K562 (cell line): ENCODE measurements at regions not wholly inside any gene's neighbourhood (a gene's known extent, or its start where the extent isn't known, plus 50 kb on each side); places are given as distances from the start of the nearest gene placed in this dataset.

Experiments
- ATAC-seq: fragments of 200-7000 bp; cut with Tn5 transposase; 3 replicates; pipeline ENCODE4 v1.9.1; 2020; ENCODE audit warnings: moderate library complexity
- BruUV-seq: library from RNA; stranded (reverse); fragments of 400-500 nt; replicated peaks from 2 replicates; lab custom pipeline; 2021; lab: Mats Ljungman, UMichigan
- CTCF ChIA-PET: fragments of 300-600 bp; formaldehyde crosslinking; extraction: SDS; loops from one replicate; lab custom pipeline; 2021; ENCODE audit warnings: low intra/inter-chr PET ratio; lab: Yijun Ruan, JAX
- POLR2A ChIA-PET: fragments of 300-600, 350-650 bp; sonication (Branson Sonifier 250); formaldehyde crosslinking; extraction: SDS; loops from one replicate; lab custom pipeline; 2021; ENCODE audit warnings: antibody characterized with exemption, inconsistent platforms; lab: Yijun Ruan, JAX
- DNase-seq, 4 experiments: peaks; one replicate each; pipeline versions ENCODE4 v3.0.0 to v3.0.0-alpha.2; 2011 to 2018; ENCODE audit warnings: low spot score in 3 of 4, mixed read lengths in 3 of 4; ENCODE audit errors: extremely low read depth in 1 of 4
- FAIRE-seq: peaks from 2 replicates; lab custom pipeline; 2011; peaks lifted over from hg19 to GRCh38; lab: Jason Lieb, UNC
- H2AFZ ChIP-seq: 2 replicates; pipeline ENCODE4 v1.6.0; 2011; ENCODE audit warnings: low read depth, low read length, control low read depth, inconsistent platforms
- H3K27ac ChIP-seq: fragments of 200-600 bp; 3 replicates; pipeline ENCODE4 v1.8.0; 2011; ENCODE audit warnings: low read depth, mild to moderate bottlenecking, control low read depth, inconsistent platforms, low read length, moderate library complexity, mixed read lengths; ENCODE audit errors: extremely low read depth
- H3K27me3 ChIP-seq, 2 experiments: fragments of 300-600 bp in 1 of 2; 2 replicates in 1 of 2; 3 replicates in 1 of 2; pipeline versions ENCODE4 v1.6.0 to v1.8.0; 2011; ENCODE audit warnings: inconsistent platforms in 2 of 2, low read length in 2 of 2, mild to moderate bottlenecking in 1 of 2, mixed read lengths in 1 of 2, moderate library complexity in 1 of 2; ENCODE audit not compliant: control insufficient read depth in 2 of 2, insufficient read depth in 2 of 2
- H3K36me3 ChIP-seq: fragments of 300-600 bp; 3 replicates; pipeline ENCODE4 v1.8.0; 2011; ENCODE audit warnings: mild to moderate bottlenecking, low read length, inconsistent platforms; ENCODE audit not compliant: control insufficient read depth, insufficient read depth
- H3K4me1 ChIP-seq, 2 experiments: fragments of 200-600 bp in 1 of 2; replicated peaks in 1 of 2; 2 replicates in 1 of 2; 3 replicates in 1 of 2; pipeline versions ENCODE4 v1.5.1 to v1.8.0; 2011; ENCODE audit warnings: inconsistent platforms in 2 of 2, low read length in 2 of 2, mild to moderate bottlenecking in 1 of 2, mixed read lengths in 1 of 2, moderate library complexity in 1 of 2; ENCODE audit not compliant: control insufficient read depth in 2 of 2, insufficient read depth in 2 of 2
- H3K4me2 ChIP-seq: 2 replicates; pipeline ENCODE4 v1.6.1; 2011; ENCODE audit warnings: low read length, control low read depth, inconsistent platforms, mixed read lengths; ENCODE audit not compliant: insufficient read depth
- H3K4me3 ChIP-seq: fragments of 200-600 bp; sonication (generic), shearing (Covaris generic); 2 replicates; pipeline ENCODE4 v1.5.1; 2016; ENCODE audit warnings: control low read depth, inconsistent platforms
- H3K79me2 ChIP-seq: fragments of 200-600 bp; 3 replicates; pipeline ENCODE4 v1.8.0; 2011; ENCODE audit warnings: low read length, inconsistent platforms; ENCODE audit not compliant: control insufficient read depth, insufficient read depth
- H3K9ac ChIP-seq, 2 experiments: 2 replicates each; pipeline versions ENCODE4 v1.6.0 to v1.6.1; 2011; ENCODE audit warnings: low read depth in 2 of 2, low read length in 2 of 2, control low read depth in 1 of 2, inconsistent platforms in 1 of 2, mild to moderate bottlenecking in 1 of 2, mixed read lengths in 1 of 2; ENCODE audit not compliant: insufficient read depth in 1 of 2
- H3K9me1 ChIP-seq: one replicate; pipeline ENCODE4 v1.6.0; 2011; ENCODE audit warnings: inconsistent platforms, mild to moderate bottlenecking, low read length, moderate library complexity; ENCODE audit not compliant: control insufficient read depth, insufficient read depth
- H3K9me3 ChIP-seq: replicated peaks from 2 replicates; pipeline ENCODE4 v1.5.1; 2011; ENCODE audit warnings: low read depth, low read length, inconsistent platforms; ENCODE audit not compliant: control insufficient read depth, insufficient read depth
- H4K20me1 ChIP-seq: replicated peaks from 2 replicates; pipeline ENCODE4 v1.6.1; 2011; ENCODE audit warnings: low read length, inconsistent platforms, mixed read lengths; ENCODE audit not compliant: control insufficient read depth, insufficient read depth
- EWSR1 ChIP-seq: fragments of 450-650 bp; IDR thresholded peaks from 2 replicates; pipeline ENCODE4 v1.6.1; 2018; ENCODE audit warnings: borderline replicate concordance, mild to moderate bottlenecking, low read depth, moderate library complexity; ENCODE audit not compliant: partially characterized antibody
- MCM3 ChIP-seq: fragments of 450-650 bp; IDR thresholded peaks from 2 replicates; pipeline ENCODE4 v1.6.1; 2016
- PHTF2 ChIP-seq: fragments of 250-450 bp; sonication (Bioruptor Pico); IDR thresholded peaks from 2 replicates; pipeline ENCODE4 v1.5.0; 2021; ENCODE audit warnings: mild to moderate bottlenecking
- POLR2A ChIP-seq: fragments of 450-650 bp; conservative IDR thresholded peaks from 2 replicates; pipeline ENCODE4 v1.6.1; 2016
- TAL1 ChIP-seq: fragments of 450-650 bp; IDR thresholded peaks from 2 replicates; pipeline ENCODE4 v1.6.1; 2016; ENCODE audit warnings: mild to moderate bottlenecking
- ZNF41 ChIP-seq: fragments of 250-450 bp; sonication (Bioruptor Pico); conservative IDR thresholded peaks from 2 replicates; pipeline ENCODE4 v1.4.0; 2020; ENCODE audit warnings: mild to moderate bottlenecking
- ZNF785 ChIP-seq: fragments of 250-450 bp; sonication (Bioruptor Pico); IDR thresholded peaks from 2 replicates; pipeline ENCODE4 v1.4.0; 2020; ENCODE audit warnings: mild to moderate bottlenecking
- whole genome bisulfite sequencing: fragments of 100-300 bp; shearing (Covaris generic); methylation state at CpG from one replicate; pipeline ENCODE4 v1.1.6; 2016; ENCODE audit warnings: low coverage, mixed read lengths; ENCODE audit not compliant: insufficient coverage; ENCODE audit errors: missing lambda C conversion rate; 5-methylcytosine and 5-hydroxymethylcytosine counted together
- in situ Hi-C: fragments of 300-500 bp; cut with MboI; formaldehyde crosslinking; loops from 4 replicates; pipeline ENCODE4 v1.15.0; 2018; ENCODE audit warnings: inconsistent platforms, mixed read lengths
- intact Hi-C: fragments of 100-400 bp; cut with micrococcal nuclease; formaldehyde crosslinking; loops from 2 replicates; pipeline ENCODE4 v1.14.2; 2022
- TF ChIP-seq, protein P1 (sequence below): fragments of 250-450 bp; sonication (Bioruptor Pico); IDR thresholded peaks from 2 replicates; pipeline ENCODE4 v1.4.0; 2020; ENCODE audit warnings: mild to moderate bottlenecking, moderate library complexity
- TF ChIP-seq, protein P2 (sequence below): fragments of 450-650 bp; formaldehyde crosslinking; IDR thresholded peaks from 2 replicates; pipeline ENCODE4 v1.4.0; 2022; ENCODE audit warnings: missing genetic modification characterization
- TF ChIP-seq, protein P3 (sequence below): fragments of 450-650 bp; IDR thresholded peaks from 2 replicates; pipeline ENCODE4 v1.6.1; 2016; ENCODE audit warnings: mild to moderate bottlenecking, moderate library complexity

DNA sequence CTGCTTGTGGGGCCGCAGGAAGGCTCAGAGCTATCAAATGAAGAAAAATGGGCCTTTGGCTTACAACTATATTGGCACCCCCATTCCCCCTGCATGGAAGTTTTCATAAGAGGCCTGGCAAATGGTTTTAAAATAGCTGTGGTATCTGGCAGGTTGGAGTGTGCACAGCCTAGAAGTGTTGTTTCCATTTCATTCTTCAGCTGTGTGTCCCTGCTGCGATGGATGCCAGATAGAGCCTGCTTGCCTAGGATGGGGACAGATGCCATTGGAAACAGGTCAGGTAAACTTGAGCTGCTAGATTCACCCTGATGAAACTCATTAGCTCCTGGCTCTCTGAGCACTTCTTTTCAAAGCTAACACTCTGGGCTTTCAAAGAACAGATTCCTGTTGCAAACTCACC lies 183.3 kb downstream of the IRX1 start:
- Histone ChIP-seq H3K79me2 (no peaks in the 10 kb centered on the region), H3K9me3 (no peaks in the 10 kb centered on the region), H3K9me1 (no peaks in the 10 kb centered on the region), H4K20me1 (no peaks in the 10 kb centered on the region), H3K27me3 (peaks cover 0 to 6% of the 10 kb centered on the region in 2 experiments; a peak in 1 of 5 replicates), H3K27ac (no peak overlapping the region), H3K9ac (no peak overlapping the region), H3K4me3 (no peak overlapping the region), H2AFZ (no peak overlapping the region), H3K36me3 (no peaks in the 10 kb centered on the region), H3K4me2 (no peak overlapping the region), H3K4me1 (no peaks in the 10 kb centered on the region)
- ChIA-PET CTCF (no interaction called here), POLR2A (interaction anchor here (0.6 kb wide), 1 partner anchor 954 kb away, joined by 3 read pairs; no protein-coding TSS in a partner anchor)
- WGBS, result 4% methylated on average over 2 of the region's 2 CpGs
- FAIRE-seq, result no peak
- DNase-seq, result no peak
- ATAC-seq, result no peak
- in situ Hi-C loops (no loop called here), intact Hi-C loops (no loop called here)
- BruUV-seq, result no TSS peak
- TF ChIP-seq ZNF41 (no peak), POLR2A (no peak), PHTF2 (CRISPR knock-in tag) (no peak), MCM3 (no peak), TAL1 (no peak), ZNF785 (CRISPR knock-in tag) (no peak), EWSR1 (no peak)
- TF ChIP-seq, protein P1, sequence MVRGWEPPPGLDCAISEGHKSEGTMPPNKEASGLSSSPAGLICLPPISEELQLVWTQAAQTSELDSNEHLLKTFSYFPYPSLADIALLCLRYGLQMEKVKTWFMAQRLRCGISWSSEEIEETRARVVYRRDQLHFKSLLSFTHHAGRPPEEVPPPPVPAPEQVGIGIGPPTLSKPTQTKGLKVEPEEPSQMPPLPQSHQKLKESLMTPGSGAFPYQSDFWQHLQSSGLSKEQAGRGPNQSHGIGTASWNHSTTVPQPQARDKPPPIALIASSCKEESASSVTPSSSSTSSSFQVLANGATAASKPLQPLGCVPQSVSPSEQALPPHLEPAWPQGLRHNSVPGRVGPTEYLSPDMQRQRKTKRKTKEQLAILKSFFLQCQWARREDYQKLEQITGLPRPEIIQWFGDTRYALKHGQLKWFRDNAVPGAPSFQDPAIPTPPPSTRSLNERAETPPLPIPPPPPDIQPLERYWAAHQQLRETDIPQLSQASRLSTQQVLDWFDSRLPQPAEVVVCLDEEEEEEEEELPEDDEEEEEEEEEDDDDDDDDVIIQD, result no peak
- TF ChIP-seq, protein P2, sequence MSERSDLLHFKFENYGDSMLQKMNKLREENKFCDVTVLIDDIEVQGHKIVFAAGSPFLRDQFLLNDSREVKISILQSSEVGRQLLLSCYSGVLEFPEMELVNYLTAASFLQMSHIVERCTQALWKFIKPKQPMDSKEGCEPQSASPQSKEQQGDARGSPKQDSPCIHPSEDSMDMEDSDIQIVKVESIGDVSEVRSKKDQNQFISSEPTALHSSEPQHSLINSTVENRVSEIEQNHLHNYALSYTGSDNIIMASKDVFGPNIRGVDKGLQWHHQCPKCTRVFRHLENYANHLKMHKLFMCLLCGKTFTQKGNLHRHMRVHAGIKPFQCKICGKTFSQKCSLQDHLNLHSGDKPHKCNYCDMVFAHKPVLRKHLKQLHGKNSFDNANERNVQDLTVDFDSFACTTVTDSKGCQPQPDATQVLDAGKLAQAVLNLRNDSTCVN (CRISPR knock-in tag), result no peak
- TF ChIP-seq, protein P3, sequence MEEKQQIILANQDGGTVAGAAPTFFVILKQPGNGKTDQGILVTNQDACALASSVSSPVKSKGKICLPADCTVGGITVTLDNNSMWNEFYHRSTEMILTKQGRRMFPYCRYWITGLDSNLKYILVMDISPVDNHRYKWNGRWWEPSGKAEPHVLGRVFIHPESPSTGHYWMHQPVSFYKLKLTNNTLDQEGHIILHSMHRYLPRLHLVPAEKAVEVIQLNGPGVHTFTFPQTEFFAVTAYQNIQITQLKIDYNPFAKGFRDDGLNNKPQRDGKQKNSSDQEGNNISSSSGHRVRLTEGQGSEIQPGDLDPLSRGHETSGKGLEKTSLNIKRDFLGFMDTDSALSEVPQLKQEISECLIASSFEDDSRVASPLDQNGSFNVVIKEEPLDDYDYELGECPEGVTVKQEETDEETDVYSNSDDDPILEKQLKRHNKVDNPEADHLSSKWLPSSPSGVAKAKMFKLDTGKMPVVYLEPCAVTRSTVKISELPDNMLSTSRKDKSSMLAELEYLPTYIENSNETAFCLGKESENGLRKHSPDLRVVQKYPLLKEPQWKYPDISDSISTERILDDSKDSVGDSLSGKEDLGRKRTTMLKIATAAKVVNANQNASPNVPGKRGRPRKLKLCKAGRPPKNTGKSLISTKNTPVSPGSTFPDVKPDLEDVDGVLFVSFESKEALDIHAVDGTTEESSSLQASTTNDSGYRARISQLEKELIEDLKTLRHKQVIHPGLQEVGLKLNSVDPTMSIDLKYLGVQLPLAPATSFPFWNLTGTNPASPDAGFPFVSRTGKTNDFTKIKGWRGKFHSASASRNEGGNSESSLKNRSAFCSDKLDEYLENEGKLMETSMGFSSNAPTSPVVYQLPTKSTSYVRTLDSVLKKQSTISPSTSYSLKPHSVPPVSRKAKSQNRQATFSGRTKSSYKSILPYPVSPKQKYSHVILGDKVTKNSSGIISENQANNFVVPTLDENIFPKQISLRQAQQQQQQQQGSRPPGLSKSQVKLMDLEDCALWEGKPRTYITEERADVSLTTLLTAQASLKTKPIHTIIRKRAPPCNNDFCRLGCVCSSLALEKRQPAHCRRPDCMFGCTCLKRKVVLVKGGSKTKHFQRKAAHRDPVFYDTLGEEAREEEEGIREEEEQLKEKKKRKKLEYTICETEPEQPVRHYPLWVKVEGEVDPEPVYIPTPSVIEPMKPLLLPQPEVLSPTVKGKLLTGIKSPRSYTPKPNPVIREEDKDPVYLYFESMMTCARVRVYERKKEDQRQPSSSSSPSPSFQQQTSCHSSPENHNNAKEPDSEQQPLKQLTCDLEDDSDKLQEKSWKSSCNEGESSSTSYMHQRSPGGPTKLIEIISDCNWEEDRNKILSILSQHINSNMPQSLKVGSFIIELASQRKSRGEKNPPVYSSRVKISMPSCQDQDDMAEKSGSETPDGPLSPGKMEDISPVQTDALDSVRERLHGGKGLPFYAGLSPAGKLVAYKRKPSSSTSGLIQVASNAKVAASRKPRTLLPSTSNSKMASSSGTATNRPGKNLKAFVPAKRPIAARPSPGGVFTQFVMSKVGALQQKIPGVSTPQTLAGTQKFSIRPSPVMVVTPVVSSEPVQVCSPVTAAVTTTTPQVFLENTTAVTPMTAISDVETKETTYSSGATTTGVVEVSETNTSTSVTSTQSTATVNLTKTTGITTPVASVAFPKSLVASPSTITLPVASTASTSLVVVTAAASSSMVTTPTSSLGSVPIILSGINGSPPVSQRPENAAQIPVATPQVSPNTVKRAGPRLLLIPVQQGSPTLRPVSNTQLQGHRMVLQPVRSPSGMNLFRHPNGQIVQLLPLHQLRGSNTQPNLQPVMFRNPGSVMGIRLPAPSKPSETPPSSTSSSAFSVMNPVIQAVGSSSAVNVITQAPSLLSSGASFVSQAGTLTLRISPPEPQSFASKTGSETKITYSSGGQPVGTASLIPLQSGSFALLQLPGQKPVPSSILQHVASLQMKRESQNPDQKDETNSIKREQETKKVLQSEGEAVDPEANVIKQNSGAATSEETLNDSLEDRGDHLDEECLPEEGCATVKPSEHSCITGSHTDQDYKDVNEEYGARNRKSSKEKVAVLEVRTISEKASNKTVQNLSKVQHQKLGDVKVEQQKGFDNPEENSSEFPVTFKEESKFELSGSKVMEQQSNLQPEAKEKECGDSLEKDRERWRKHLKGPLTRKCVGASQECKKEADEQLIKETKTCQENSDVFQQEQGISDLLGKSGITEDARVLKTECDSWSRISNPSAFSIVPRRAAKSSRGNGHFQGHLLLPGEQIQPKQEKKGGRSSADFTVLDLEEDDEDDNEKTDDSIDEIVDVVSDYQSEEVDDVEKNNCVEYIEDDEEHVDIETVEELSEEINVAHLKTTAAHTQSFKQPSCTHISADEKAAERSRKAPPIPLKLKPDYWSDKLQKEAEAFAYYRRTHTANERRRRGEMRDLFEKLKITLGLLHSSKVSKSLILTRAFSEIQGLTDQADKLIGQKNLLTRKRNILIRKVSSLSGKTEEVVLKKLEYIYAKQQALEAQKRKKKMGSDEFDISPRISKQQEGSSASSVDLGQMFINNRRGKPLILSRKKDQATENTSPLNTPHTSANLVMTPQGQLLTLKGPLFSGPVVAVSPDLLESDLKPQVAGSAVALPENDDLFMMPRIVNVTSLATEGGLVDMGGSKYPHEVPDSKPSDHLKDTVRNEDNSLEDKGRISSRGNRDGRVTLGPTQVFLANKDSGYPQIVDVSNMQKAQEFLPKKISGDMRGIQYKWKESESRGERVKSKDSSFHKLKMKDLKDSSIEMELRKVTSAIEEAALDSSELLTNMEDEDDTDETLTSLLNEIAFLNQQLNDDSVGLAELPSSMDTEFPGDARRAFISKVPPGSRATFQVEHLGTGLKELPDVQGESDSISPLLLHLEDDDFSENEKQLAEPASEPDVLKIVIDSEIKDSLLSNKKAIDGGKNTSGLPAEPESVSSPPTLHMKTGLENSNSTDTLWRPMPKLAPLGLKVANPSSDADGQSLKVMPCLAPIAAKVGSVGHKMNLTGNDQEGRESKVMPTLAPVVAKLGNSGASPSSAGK, result no peak
